Glutamatergic neuron (in vitro differentiated cells): ENCODE measurements at regions not wholly inside any gene's neighbourhood (a gene's known extent, or its start where the extent isn't known, plus 50 kb on each side); places are given as distances from the start of the nearest gene placed in this dataset.

Source experiments
- DNase-seq: peaks from one replicate; pipeline ENCODE4 v3.0.0; 2022
- H3K27ac Mint-ChIP-seq: one replicate; pipeline ENCODE4 v1.8.0; 2020; ENCODE audit warnings: mild to moderate bottlenecking, mixed read lengths, inconsistent platforms; ENCODE audit not compliant: unreplicated experiment
- H3K27me3 Mint-ChIP-seq: one replicate; pipeline ENCODE4 v1.8.0; 2020; ENCODE audit warnings: mild to moderate bottlenecking, moderate library complexity, mixed read lengths, inconsistent platforms; ENCODE audit not compliant: unreplicated experiment
- H3K36me3 Mint-ChIP-seq: one replicate; pipeline ENCODE4 v1.8.0; 2020; ENCODE audit warnings: mild to moderate bottlenecking, mixed read lengths, inconsistent platforms; ENCODE audit not compliant: unreplicated experiment
- H3K4me1 Mint-ChIP-seq: one replicate; pipeline ENCODE4 v1.8.0; 2020; ENCODE audit warnings: mild to moderate bottlenecking, low read depth, mixed read lengths, inconsistent platforms; ENCODE audit not compliant: unreplicated experiment
- H3K4me3 Mint-ChIP-seq: one replicate; pipeline ENCODE4 v1.8.0; 2020; ENCODE audit warnings: mild to moderate bottlenecking, mixed read lengths, inconsistent platforms; ENCODE audit not compliant: unreplicated experiment
- H3K9me3 Mint-ChIP-seq: one replicate; pipeline ENCODE4 v1.8.0; 2020; ENCODE audit warnings: mild to moderate bottlenecking, moderate library complexity, mixed read lengths, inconsistent platforms; ENCODE audit not compliant: unreplicated experiment
- TF ChIP-seq, protein P1 (sequence below): fragments of 200-600 bp; sonication (generic); IDR thresholded peaks from one replicate; pipeline ENCODE4 v1.5.0; 2021; ENCODE audit not compliant: partially characterized antibody, unreplicated experiment

DNA sequence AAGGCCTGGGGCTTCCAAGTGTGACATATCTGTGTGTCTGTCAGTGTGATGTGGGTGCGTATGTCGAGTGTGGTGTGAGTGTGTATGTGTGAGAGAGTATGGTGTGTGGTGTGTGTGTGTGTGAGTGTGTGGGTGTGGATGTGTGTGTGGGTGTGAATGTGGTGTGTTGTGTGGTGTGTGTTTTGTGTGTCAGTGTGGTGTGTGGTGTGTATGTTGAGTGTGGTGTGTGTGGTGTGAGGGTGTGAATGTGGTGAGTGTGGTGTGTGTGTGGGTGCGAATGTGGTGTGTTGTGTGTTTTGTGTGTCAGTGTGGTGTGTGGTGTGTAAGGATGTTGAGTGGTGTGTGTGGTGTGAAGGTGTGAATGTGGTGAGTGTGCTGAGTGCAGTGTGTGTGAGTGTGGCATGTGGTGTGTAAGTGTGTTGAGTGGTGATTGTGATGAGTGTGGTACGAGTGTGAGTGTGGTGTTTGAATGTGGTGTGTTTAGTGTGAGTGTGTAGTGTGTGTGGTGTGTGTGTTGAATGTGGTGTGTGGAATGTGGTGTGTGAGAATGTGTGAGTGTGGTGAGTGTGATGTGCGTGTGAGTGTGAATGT lies 61.6 kb upstream of the SORCS2 start:
- Mint-ChIP-seq H3K27me3 (peaks cover 5% of the 10 kb centered on the region), H3K27ac (no peak overlapping the region), H3K4me3 (no peak overlapping the region), H3K36me3 (peaks cover 5% of the 10 kb centered on the region), H3K9me3 (peaks cover 11% of the 10 kb centered on the region), H3K4me1 (peaks cover 3% of the 10 kb centered on the region)
- DNase-seq = no peak
- TF ChIP-seq, protein P1, sequence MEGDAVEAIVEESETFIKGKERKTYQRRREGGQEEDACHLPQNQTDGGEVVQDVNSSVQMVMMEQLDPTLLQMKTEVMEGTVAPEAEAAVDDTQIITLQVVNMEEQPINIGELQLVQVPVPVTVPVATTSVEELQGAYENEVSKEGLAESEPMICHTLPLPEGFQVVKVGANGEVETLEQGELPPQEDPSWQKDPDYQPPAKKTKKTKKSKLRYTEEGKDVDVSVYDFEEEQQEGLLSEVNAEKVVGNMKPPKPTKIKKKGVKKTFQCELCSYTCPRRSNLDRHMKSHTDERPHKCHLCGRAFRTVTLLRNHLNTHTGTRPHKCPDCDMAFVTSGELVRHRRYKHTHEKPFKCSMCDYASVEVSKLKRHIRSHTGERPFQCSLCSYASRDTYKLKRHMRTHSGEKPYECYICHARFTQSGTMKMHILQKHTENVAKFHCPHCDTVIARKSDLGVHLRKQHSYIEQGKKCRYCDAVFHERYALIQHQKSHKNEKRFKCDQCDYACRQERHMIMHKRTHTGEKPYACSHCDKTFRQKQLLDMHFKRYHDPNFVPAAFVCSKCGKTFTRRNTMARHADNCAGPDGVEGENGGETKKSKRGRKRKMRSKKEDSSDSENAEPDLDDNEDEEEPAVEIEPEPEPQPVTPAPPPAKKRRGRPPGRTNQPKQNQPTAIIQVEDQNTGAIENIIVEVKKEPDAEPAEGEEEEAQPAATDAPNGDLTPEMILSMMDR = no peak

DNA sequence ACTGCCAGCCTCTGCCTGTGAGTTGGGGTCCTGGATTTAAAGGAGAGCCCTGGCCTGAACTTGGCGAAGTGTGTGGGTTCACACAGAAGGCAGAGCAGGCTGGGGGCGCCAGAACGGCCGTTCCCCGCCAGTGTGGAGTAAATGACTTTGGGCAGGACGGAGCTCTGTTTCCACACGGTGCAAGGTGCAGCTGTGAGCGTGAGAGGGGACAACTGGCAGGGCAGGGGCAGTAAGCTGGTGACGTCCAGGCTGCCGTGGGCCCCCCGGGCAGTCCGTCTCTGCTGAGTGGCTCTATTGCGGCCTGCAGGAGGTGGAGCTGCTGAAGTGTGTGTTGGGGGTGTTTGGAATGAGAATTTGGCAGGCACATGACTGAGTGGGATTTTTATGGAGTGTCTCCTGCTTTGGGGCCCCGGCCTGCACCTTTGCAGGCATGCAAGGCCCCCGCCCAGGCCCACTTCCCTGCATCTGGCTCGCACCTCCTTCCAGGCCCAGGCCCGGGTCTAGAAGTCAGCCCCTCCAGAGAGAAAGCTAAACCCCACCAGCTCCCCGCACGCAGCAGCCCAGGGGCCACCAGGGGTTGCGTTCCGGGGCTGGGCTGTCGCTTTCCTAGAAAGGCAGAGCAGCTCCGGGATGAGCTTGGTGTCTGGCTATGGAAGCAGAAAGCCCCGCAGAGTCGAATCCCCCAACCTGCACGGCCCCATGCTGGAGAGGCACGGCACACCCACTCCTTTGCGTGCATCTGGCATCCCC lies 62.2 kb upstream of the GRPEL1 start:
- peaks cover 5% of the 10 kb centered on the region for H3K36me3 Mint-ChIP-seq
- peaks cover 11% of the 10 kb centered on the region for H3K9me3 Mint-ChIP-seq
- peaks cover 3% of the 10 kb centered on the region for H3K4me1 Mint-ChIP-seq
- no peak overlapping the region for H3K27ac Mint-ChIP-seq
- peaks cover 5% of the 10 kb centered on the region for H3K27me3 Mint-ChIP-seq
- DNase-seq = no peak
- TF ChIP-seq, protein P1 = no peak
- no peak overlapping the region for H3K4me3 Mint-ChIP-seq

DNA sequence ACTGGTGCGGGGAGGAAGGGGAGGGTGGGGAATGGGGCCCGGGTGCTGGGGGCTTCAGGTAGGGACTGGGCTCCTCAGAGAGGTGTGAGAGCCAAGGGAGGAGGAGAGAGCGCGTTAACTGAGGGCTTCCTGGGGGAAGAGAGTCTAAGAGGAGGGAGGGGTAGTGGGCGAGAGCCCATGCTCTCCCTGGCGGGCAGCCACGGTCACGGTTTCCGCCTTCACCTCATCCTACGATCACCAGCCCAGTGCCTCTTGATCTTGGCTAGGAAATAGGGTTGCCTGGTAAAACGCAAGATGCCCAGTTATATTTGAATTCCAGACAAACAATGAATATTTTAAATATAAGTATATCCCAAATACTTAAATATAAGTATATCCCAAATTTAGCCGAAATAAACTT lies 60.8 kb upstream of the GRPEL1 start:
- H3K27ac Mint-ChIP-seq = no peak overlapping the region

DNA sequence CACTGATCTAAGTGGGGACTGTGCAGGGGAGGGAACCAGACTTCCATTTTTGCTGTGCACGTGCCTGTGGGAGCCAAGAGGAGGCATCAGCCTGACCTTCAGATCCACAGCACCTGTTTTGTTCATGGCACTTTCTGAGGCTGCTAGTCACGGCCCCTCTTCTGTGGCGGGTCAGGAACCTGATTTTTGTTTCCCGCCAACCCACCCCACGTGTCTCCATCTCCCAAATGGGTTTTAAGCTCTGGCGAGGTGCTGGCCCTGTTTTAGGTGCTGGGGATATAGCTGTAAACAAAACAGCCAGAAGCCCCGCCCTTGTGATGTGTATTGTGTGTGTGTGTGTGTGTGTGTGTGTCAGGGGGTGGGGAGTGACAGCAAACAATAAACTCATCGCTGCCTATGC lies 60.4 kb upstream of the GRPEL1 start:
- no peak overlapping the region for H3K27ac Mint-ChIP-seq
- peaks cover 4% of the 10 kb centered on the region for H3K9me3 Mint-ChIP-seq
- peaks cover 5% of the 10 kb centered on the region for H3K4me1 Mint-ChIP-seq
- no peak overlapping the region for H3K4me3 Mint-ChIP-seq
- H3K27me3 Mint-ChIP-seq = peaks cover 2% of the 10 kb centered on the region
- TF ChIP-seq, protein P1 = no peak
- DNase-seq = no peak
- peaks cover 5% of the 10 kb centered on the region for H3K36me3 Mint-ChIP-seq

More for the DNA sequence above, 60.8 kb upstream of the GRPEL1 start:
- H3K9me3 Mint-ChIP-seq = peaks cover 8% of the 10 kb centered on the region
- no peak overlapping the region for H3K4me3 Mint-ChIP-seq
- H3K4me1 Mint-ChIP-seq = peaks cover 5% of the 10 kb centered on the region
- DNase-seq = no peak
- peaks cover 2% of the 10 kb centered on the region for H3K27me3 Mint-ChIP-seq
- TF ChIP-seq, protein P1 = no peak
- peaks cover 5% of the 10 kb centered on the region for H3K36me3 Mint-ChIP-seq

DNA sequence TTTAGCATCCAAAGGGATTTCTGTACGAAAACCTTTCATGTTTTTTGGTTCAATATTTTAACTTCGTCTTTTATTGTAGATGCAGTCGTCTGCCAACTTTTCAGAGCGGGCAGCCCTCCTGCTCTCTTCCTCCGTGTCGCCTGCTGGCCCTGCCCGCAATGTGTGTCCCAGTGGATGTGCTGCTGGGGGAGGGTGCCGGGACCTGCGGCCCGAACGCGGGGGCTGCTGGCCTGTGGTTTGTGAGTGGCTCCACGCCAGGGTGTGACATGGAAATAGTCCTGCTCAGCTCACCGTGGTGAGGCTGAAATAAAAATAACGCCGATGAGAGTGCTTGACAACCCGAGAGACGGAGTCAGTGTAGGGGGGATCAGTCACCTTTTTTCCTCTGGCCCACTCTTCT lies 59.7 kb upstream of the GRPEL1 start:
- no peak overlapping the region for H3K4me3 Mint-ChIP-seq
- H3K4me1 Mint-ChIP-seq = peaks cover 5% of the 10 kb centered on the region
- no peak overlapping the region for H3K27ac Mint-ChIP-seq
- DNase-seq = no peak
- peaks cover 2% of the 10 kb centered on the region for H3K27me3 Mint-ChIP-seq
- no peaks in the 10 kb centered on the region for H3K36me3 Mint-ChIP-seq
- TF ChIP-seq, protein P1 = no peak
- peaks cover 4% of the 10 kb centered on the region for H3K9me3 Mint-ChIP-seq
